Keratinocyte (primary cell): ENCODE measurements at regions not wholly inside any gene's neighbourhood (a gene's known extent, or its start where the extent isn't known, plus 50 kb on each side); places are given as distances from the start of the nearest gene placed in this dataset.
"Not testable (repeated sequence)": the region's sequence is repeated elsewhere in the genome, so short reads cannot be mapped to it uniquely, and the experiment has no call there.

Experiments
- CTCF ChIP-seq, 3 experiments: IDR thresholded peaks in 1 of 3; conservative IDR thresholded peaks in 1 of 3; optimal IDR thresholded peaks in 1 of 3; 2 replicates in 2 of 3; 3 replicates in 1 of 3; pipeline versions ENCODE3 to v1.5.1; 2011; ENCODE audit warnings: low read length in 3 of 3, mild to moderate bottlenecking in 3 of 3, moderate library complexity in 2 of 3, control low read depth in 1 of 3, inconsistent platforms in 1 of 3; ENCODE audit not compliant: insufficient read depth in 2 of 3; ENCODE audit errors: extremely low read depth in 1 of 3
- EZH2 ChIP-seq: IDR thresholded peaks from one replicate; pipeline ENCODE4 v1.6.1; 2012; ENCODE audit warnings: inconsistent platforms, mild to moderate bottlenecking, low read length, moderate library complexity

GRCh38 chr7:35121-35541 is 157.2 kb upstream of the FAM20C start:
- not testable (repeated sequence) for TF ChIP-seq CTCF (optimal IDR thresholded peaks at IDR 0.05 in 1 of 3, IDR thresholded peaks at IDR 0.05 in 1 of 3, conservative IDR thresholded peaks at IDR 0.05 in 1 of 3; ENCODE audit: extremely low read depth in 1 of 3, insufficient read depth in 2 of 3, low read length in 3 of 3); EZH2
